ENCODE measurements at regions not wholly inside any gene's neighbourhood (a gene's known extent, or its start where the extent isn't known, plus 50 kb on each side); places are given as distances from the start of the nearest gene placed in this dataset.
"Not testable (repeated sequence)": the region's sequence is repeated elsewhere in the genome, so short reads cannot be mapped to it uniquely, and the experiment has no call there.

GRCh38 chr1:197994907-197995407, 77.8 kb downstream of the LHX9 start:
- Histone ChIP-seq H3K36me3 (no peaks in the 10 kb centered on the region), H3K27me3 (no peaks in the 10 kb centered on the region), H3K27ac (peak overlapping the region; percentile 55), H3K9me3 (no peaks in the 10 kb centered on the region), H3K4me1 (no peaks in the 10 kb centered on the region), H3K4me3 (peak overlapping the region; percentile 13)
- intact Hi-C loops (cut with DNase I) = no loop called here
- ATAC-seq (peak; percentile 91), DNase-seq (no peak)
- no peak for TF ChIP-seq CTCF (IDR thresholded peaks at IDR 0.05)

- DNase-seq = no peak
- H3K27ac ChIP-seq = peak overlapping the region; percentile 55
- no peaks in the 10 kb centered on the region for H3K36me3 ChIP-seq
- ATAC-seq = no peak
- no peaks in the 10 kb centered on the region for H3K4me1 ChIP-seq
- TF ChIP-seq CTCF (IDR thresholded peaks at IDR 0.05) = no peak
- H3K4me3 ChIP-seq = no peak overlapping the region
- no peaks in the 10 kb centered on the region for H3K27me3 ChIP-seq
- intact Hi-C loops (cut with DNase I) = no loop called here
- no peaks in the 10 kb centered on the region for H3K9me3 ChIP-seq
Observed at GRCh38 chr1:197995408-197996258, 78.5 kb downstream of the LHX9 start.

- ATAC-seq; H3K36me3 ChIP-seq; H3K4me3 ChIP-seq; H3K27me3 ChIP-seq; DNase-seq; H3K9me3 ChIP-seq; H3K4me1 ChIP-seq; intact Hi-C loops (cut with DNase I): not testable (repeated sequence)
- H3K27ac ChIP-seq = peak overlapping the region; percentile 55
Observed at GRCh38 chr1:197996259-197996512, 79.0 kb downstream of the LHX9 start.

GRCh38 chr1:197998110-197998509, 80.9 kb downstream of the LHX9 start:
- intact Hi-C loops (cut with DNase I) = no loop called here
- DNase-seq = no peak

DNA sequence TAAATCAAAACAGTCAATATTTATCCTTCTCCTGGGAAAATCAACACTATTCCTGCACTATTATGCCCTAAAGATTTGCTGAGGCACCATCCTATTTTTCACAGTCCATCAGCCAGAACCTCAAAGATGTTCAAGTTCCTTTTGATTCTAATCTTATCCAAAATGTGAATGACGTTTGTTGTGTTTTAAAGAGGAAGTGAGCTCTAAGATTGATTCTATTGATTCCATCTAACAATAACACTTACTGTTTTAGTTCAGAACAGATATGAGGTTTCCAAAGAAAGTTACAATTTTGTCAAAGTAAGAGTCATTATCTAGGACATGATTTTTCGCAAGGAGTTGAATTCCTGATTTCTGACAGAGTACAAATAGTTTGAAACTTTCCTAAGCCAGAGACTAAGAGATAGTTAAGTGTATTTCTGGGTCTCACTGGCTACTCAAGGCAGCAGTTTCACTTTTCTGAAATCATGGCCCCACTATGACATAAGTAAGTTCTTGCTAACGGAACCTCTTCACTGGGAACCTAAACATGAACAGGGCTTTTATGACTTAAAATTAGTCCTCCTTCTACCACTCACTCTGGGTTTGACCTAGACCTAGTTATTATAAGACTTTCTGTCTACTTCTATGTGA, 84.7 kb downstream of the LHX9 start:
- Histone ChIP-seq H3K27me3 (no peaks in the 10 kb centered on the region), H3K4me1 (no peaks in the 10 kb centered on the region), H3K36me3 (no peaks in the 10 kb centered on the region), H3K9me3 (no peaks in the 10 kb centered on the region), H3K4me3 (no peak overlapping the region), H3K27ac (no peak overlapping the region)
- ATAC-seq (no peak), DNase-seq (no peak)
- no peak for TF ChIP-seq CTCF (IDR thresholded peaks at IDR 0.05)
- intact Hi-C loops (cut with DNase I) = no loop called here

More at GRCh38 chr1:197998110-197998509, 80.9 kb downstream of the LHX9 start:
- H3K9me3 ChIP-seq = no peaks in the 10 kb centered on the region
- no peaks in the 10 kb centered on the region for H3K27me3 ChIP-seq
- H3K4me1 ChIP-seq = no peaks in the 10 kb centered on the region
- ATAC-seq = no peak
- H3K27ac ChIP-seq = no peak overlapping the region
- no peaks in the 10 kb centered on the region for H3K36me3 ChIP-seq
- TF ChIP-seq CTCF (IDR thresholded peaks at IDR 0.05) = no peak
- no peak overlapping the region for H3K4me3 ChIP-seq

GRCh38 chr1:198003468-198003867, 86.3 kb downstream of the LHX9 start:
- Histone ChIP-seq H3K27me3 (no peaks in the 10 kb centered on the region), H3K36me3 (no peaks in the 10 kb centered on the region), H3K4me3 (no peak overlapping the region), H3K27ac (no peak overlapping the region), H3K4me1 (no peaks in the 10 kb centered on the region), H3K9me3 (no peaks in the 10 kb centered on the region)
- no peak for DNase-seq
- TF ChIP-seq CTCF (IDR thresholded peaks at IDR 0.05) = no peak
- intact Hi-C loops (cut with DNase I) = no loop called here
- peak; percentile 54 for ATAC-seq

Data from upper lobe of right lung (tissue), 1 donor.